ENCODE measurements at regions not wholly inside any gene's neighbourhood (a gene's known extent, or its start where the extent isn't known, plus 50 kb on each side); places are given as distances from the start of the nearest gene placed in this dataset.

GRCh38 chr1:36656838-36657237 lies 174.1 kb upstream of the CSF3R start:
- Mint-ChIP-seq H3K36me3 (no peaks in the 10 kb centered on the region), H3K4me3 (no peak overlapping the region), H3K27ac (no peak overlapping the region), H3K4me1 (no peaks in the 10 kb centered on the region), H3K9me3 (no peaks in the 10 kb centered on the region), H3K27me3 (ENCODE audit: low read depth) (peaks cover 82% of the 10 kb centered on the region)
- TF ChIP-seq CTCF (IDR thresholded peaks at IDR 0.05; ENCODE audit: unreplicated experiment), result no peak
- no peak for DNase-seq (ENCODE audit: low spot score in 2 of 2, unreplicated experiment in 2 of 2)

- Mint-ChIP-seq H3K27me3 (ENCODE audit: low read depth) (peaks cover 84% of the 10 kb centered on the region), H3K36me3 (no peaks in the 10 kb centered on the region), H3K27ac (no peak overlapping the region), H3K4me1 (no peaks in the 10 kb centered on the region), H3K4me3 (no peak overlapping the region), H3K9me3 (no peaks in the 10 kb centered on the region)
- TF ChIP-seq CTCF (IDR thresholded peaks at IDR 0.05; ENCODE audit: unreplicated experiment), result no peak
- DNase-seq (ENCODE audit: low spot score in 2 of 2, unreplicated experiment in 2 of 2), result no peak
Observed at GRCh38 chr1:36656271-36656670, 173.6 kb upstream of the CSF3R start.

- Mint-ChIP-seq H3K4me1 (no peaks in the 10 kb centered on the region), H3K9me3 (no peaks in the 10 kb centered on the region), H3K36me3 (no peaks in the 10 kb centered on the region), H3K27me3 (ENCODE audit: low read depth) (peaks cover 85% of the 10 kb centered on the region), H3K4me3 (no peak overlapping the region), H3K27ac (no peak overlapping the region)
- DNase-seq (ENCODE audit: low spot score in 2 of 2, unreplicated experiment in 2 of 2), result no peak
- no peak for TF ChIP-seq CTCF (IDR thresholded peaks at IDR 0.05; ENCODE audit: unreplicated experiment)
Observed at GRCh38 chr1:36654586-36654985, 171.9 kb upstream of the CSF3R start.

- DNase-seq (ENCODE audit: low spot score in 2 of 2, unreplicated experiment in 2 of 2), result no peak
- Mint-ChIP-seq H3K36me3 (no peaks in the 10 kb centered on the region), H3K4me3 (no peak overlapping the region), H3K9me3 (no peaks in the 10 kb centered on the region), H3K27ac (no peak overlapping the region), H3K27me3 (ENCODE audit: low read depth) (peaks cover 79% of the 10 kb centered on the region), H3K4me1 (no peaks in the 10 kb centered on the region)
- no peak for TF ChIP-seq CTCF (IDR thresholded peaks at IDR 0.05; ENCODE audit: unreplicated experiment)
Observed at GRCh38 chr1:36653850-36654249, 171.1 kb upstream of the CSF3R start.

GRCh38 chr1:36652586-36652985 lies 169.9 kb upstream of the CSF3R start:
- Mint-ChIP-seq H3K9me3 (no peaks in the 10 kb centered on the region), H3K4me1 (no peaks in the 10 kb centered on the region), H3K27me3 (ENCODE audit: low read depth) (peaks cover 82% of the 10 kb centered on the region), H3K4me3 (no peak overlapping the region), H3K27ac (no peak overlapping the region), H3K36me3 (no peaks in the 10 kb centered on the region)
- no peak for DNase-seq (ENCODE audit: low spot score in 2 of 2, unreplicated experiment in 2 of 2)
- TF ChIP-seq CTCF (IDR thresholded peaks at IDR 0.05; ENCODE audit: unreplicated experiment), result no peak

- Mint-ChIP-seq H3K36me3 (no peaks in the 10 kb centered on the region), H3K27ac (no peak overlapping the region), H3K9me3 (no peaks in the 10 kb centered on the region), H3K4me3 (no peak overlapping the region), H3K27me3 (ENCODE audit: low read depth) (peaks cover 82% of the 10 kb centered on the region), H3K4me1 (no peaks in the 10 kb centered on the region)
- TF ChIP-seq CTCF (IDR thresholded peaks at IDR 0.05; ENCODE audit: unreplicated experiment), result no peak
- DNase-seq (ENCODE audit: low spot score in 2 of 2, unreplicated experiment in 2 of 2), result no peak
Observed at GRCh38 chr1:36652011-36652410, 169.3 kb upstream of the CSF3R start.
